Muscle layer of duodenum (tissue), 2 donors: ENCODE measurements at regions not wholly inside any gene's neighbourhood (a gene's known extent, or its start where the extent isn't known, plus 50 kb on each side); places are given as distances from the start of the nearest gene placed in this dataset.

ENCODE experiments used
- H3K27ac ChIP-seq: one replicate; pipeline ENCODE4 v1.7.0; 2013; ENCODE audit warnings: mild to moderate bottlenecking, low read length
- H3K27me3 ChIP-seq: one replicate; pipeline ENCODE4 v1.7.0; 2013; ENCODE audit warnings: low read depth, mild to moderate bottlenecking, control low read depth, low read length
- H3K36me3 ChIP-seq, 2 donors: one replicate each; pipeline ENCODE4 v1.7.0; 2013; ENCODE audit warnings: low read length in 2 of 2, control low read depth in 1 of 2, mild to moderate bottlenecking in 1 of 2; ENCODE audit not compliant: insufficient read depth in 2 of 2, control insufficient read depth in 1 of 2
- H3K4me1 ChIP-seq, 2 donors: one replicate each; pipeline ENCODE4 v1.7.0; 2013; ENCODE audit warnings: low read length in 2 of 2, mild to moderate bottlenecking in 2 of 2, control low read depth in 1 of 2, moderate library complexity in 1 of 2; ENCODE audit not compliant: insufficient read depth in 2 of 2, control insufficient read depth in 1 of 2
- H3K4me3 ChIP-seq, 2 donors: one replicate each; pipeline ENCODE4 v1.7.0; 2013; ENCODE audit warnings: low read length in 2 of 2, low read depth in 1 of 2, mild to moderate bottlenecking in 1 of 2
- H3K9me3 ChIP-seq, 2 donors: one replicate each; pipeline ENCODE4 v1.7.0; 2013; ENCODE audit warnings: low read length in 2 of 2, control low read depth in 1 of 2, mild to moderate bottlenecking in 1 of 2; ENCODE audit not compliant: control insufficient read depth in 1 of 2
- donor health status: healthy.

DNA sequence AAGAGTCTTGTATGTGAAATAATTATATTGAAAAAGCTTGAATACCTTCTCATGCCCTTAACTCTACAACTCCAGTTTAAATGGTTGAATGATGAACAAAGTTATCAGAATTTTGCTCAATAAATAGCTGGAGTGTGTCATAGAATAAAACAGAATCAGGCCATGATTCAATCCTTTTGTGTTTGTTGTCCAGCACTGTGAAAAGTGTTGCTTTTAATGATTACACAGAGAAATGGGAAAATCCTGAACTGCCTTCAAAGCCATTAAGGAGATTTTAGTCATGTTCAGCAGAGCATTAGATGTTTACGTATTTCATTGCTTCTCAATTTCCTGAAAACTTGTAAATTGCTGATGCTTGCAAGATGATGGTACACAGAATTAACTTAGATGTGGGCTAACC is 262.9 kb upstream of the BTBD3 start:
- no peaks in the 10 kb centered on the region for H3K36me3 ChIP-seq
- H3K27me3 ChIP-seq, result no peaks in the 10 kb centered on the region
- H3K27ac ChIP-seq, result no peak overlapping the region
- no peaks in the 10 kb centered on the region for H3K4me1 ChIP-seq
- H3K9me3 ChIP-seq, result no peaks in the 10 kb centered on the region
- H3K4me3 ChIP-seq, result no peak overlapping the region

DNA sequence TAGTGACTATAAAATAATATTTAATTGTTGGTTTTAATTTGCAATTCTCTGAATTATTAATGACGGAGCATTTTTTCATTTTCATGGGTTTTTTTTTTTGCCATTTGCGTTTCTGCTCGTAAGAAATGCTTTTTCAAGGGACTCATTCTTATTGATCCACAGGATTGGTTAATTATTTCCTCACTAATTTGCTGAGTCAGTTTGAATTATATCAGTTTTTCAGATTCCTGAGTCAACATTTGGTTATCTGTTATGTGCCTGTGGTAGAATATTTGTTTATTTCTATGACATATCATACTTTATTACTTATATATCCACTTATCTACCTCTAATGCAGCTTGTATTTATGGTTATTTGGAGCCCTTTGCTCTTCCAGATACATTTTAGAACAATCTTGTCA is 257.0 kb upstream of the BTBD3 start:
- Histone ChIP-seq H3K27ac (no peak overlapping the region), H3K36me3 (no peaks in the 10 kb centered on the region), H3K9me3 (no peaks in the 10 kb centered on the region), H3K27me3 (no peaks in the 10 kb centered on the region), H3K4me3 (no peak overlapping the region), H3K4me1 (no peaks in the 10 kb centered on the region)

DNA sequence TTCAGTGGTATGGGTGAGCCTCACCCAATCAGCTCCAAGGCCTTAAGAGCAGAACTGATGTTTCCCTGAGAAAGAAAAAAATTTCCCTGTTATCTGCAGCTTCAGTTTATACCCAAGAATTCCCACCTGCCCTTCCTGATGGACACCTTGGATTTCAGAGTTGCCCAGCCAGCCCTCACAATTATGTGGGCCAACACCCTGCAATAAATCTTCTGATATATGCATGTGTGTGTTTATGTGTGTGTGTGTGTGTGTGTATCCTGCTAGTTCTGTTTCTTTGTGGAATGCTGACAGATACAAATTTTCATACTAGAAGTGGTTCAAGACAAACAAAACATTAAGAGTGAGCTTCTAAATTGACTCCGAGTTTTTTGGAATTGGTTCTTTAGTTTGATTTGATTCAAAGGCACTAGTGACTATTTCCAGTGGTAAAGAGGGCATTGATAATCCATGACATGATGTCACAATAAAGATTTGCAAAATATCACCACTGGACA is 246.6 kb upstream of the BTBD3 start:
- H3K27ac ChIP-seq, result no peak overlapping the region
- no peaks in the 10 kb centered on the region for H3K27me3 ChIP-seq
- H3K36me3 ChIP-seq, result no peaks in the 10 kb centered on the region
- H3K4me1 ChIP-seq, result no peaks in the 10 kb centered on the region
- H3K4me3 ChIP-seq, result no peak overlapping the region
- no peaks in the 10 kb centered on the region for H3K9me3 ChIP-seq

DNA sequence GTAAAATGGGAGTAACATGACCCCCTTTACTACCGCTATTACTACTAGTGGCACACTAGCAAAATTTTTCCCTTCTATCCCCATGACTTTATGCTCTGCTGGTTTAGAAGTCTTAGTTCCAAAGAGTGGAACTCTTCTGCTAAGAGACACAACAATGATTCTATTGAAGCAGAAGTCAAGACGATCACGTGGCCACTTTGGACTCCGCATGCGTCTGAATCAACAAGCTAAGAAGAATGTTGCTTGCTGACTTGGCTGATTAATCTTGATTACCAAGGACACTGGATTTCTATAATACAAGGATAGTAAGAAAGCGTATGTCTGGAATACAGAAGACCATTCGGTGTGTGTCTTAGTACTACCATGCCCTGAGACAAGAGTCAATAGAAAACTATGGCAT is 244.7 kb upstream of the BTBD3 start:
- H3K27me3 ChIP-seq, result no peaks in the 10 kb centered on the region
- no peaks in the 10 kb centered on the region for H3K4me1 ChIP-seq
- H3K27ac ChIP-seq, result no peak overlapping the region

DNA sequence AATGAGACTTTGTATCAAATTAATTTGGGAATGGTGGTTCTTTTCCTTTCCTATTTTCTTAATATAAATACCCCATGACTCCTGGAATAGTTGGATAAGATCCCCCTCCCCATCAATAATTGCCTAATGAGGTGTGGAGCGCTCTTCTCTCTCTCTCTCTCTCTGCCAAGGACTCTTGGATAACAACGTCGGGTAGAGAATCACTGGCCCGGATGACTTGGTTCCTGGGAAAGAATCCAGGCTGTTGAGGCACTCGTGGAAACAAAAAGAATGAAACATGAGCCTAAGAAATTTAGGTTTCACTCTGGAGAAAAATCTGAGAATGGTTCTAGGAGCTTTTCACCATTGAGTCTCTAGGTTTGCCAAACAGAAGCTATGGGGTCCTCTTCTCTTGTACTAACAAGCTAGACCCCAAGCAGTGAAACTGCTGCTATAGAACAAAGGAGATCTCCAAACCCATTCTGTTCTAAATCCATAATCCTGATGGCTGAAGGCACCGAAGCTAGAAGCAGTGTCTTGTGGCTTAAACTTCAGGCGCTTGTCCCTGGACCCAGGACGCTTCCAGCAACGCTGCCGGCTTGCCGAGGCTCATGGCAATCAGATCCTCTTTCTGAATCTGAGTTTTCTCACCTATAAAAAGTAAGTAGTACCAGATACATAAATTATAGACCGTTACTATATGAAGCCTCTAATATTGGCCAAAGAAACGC is 241.6 kb upstream of the BTBD3 start:
- no peak overlapping the region for H3K27ac ChIP-seq
- no peaks in the 10 kb centered on the region for H3K4me1 ChIP-seq
- H3K27me3 ChIP-seq, result no peaks in the 10 kb centered on the region
- no peaks in the 10 kb centered on the region for H3K9me3 ChIP-seq
- H3K36me3 ChIP-seq, result no peaks in the 10 kb centered on the region
- no peak overlapping the region for H3K4me3 ChIP-seq

More for the DNA sequence above, 244.7 kb upstream of the BTBD3 start:
- Histone ChIP-seq H3K4me3 (no peak overlapping the region), H3K9me3 (no peaks in the 10 kb centered on the region), H3K36me3 (no peaks in the 10 kb centered on the region)

DNA sequence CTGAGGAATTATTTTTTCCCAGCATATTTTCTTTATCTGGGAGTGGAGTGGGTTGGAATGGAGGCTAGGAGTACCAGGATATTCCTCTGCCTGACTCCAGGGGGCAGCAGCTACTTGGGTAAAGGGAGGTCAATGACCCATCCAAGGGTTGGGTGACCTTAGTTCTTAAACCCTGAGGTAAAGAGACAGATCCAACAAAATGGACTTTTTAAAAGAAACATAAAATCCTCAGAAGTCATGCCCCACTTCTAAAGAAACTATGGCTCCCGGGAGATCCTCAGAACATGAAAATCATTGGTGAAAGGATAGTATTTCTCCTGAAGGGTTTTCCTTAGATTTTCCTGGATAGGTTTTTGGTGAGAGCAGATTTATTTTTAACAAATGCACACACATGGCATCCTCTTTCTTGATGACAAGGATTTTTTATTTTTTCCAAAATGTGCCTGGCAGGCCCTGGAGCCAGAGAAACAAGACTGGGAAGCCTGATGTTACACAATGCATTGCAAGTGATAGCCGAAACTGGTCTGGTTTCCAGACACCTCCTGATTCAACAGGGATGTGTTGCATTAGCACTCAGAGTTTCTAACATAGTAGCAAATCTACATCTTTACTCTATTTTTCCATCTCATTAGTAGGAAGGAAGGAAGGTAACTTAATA is 240.9 kb upstream of the BTBD3 start:
- Histone ChIP-seq H3K4me1 (no peaks in the 10 kb centered on the region), H3K9me3 (no peaks in the 10 kb centered on the region), H3K27me3 (no peaks in the 10 kb centered on the region), H3K36me3 (no peaks in the 10 kb centered on the region), H3K27ac (no peak overlapping the region), H3K4me3 (no peak overlapping the region)

DNA sequence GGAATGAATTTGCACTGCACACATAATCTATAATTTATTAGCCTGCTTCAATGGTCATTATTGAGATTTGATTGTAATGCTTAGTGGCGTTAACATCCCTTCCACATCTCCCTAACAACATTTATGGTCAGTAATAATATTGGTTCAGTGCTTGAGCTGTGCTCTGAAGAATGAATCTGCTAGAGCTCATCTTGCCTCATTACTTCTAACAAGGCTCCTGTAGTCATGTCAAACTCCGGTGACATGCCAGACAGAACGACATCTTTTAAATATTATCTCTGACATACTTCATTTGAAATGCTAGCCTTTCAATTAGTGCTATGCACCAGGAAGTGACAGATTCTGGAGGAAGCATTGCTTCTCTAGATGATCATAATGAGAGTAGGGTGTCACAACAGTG is 240.3 kb upstream of the BTBD3 start:
- Histone ChIP-seq H3K36me3 (no peaks in the 10 kb centered on the region), H3K4me3 (no peak overlapping the region), H3K9me3 (no peaks in the 10 kb centered on the region), H3K27ac (no peak overlapping the region), H3K4me1 (no peaks in the 10 kb centered on the region), H3K27me3 (no peaks in the 10 kb centered on the region)

DNA sequence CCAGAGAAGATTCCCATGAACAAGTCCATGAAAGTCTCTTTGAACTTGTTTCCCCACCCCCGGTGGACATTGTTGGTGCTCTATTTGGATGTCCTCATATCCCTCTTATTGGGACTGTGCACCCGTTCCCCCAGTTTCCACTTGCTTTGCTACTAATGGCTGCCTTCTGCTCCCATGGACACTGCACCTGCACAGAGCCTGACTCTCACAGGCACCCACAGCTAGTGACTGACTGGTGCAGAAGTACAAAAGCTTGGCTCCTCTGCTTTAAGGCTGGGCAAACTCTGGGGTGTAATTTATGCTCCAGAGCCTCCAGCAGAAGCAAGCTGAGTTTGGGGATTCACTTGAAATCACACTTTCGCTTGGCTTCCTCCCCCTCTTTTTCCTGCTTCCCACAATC is 239.9 kb upstream of the BTBD3 start:
- no peaks in the 10 kb centered on the region for H3K9me3 ChIP-seq
- H3K27me3 ChIP-seq, result no peaks in the 10 kb centered on the region

DNA sequence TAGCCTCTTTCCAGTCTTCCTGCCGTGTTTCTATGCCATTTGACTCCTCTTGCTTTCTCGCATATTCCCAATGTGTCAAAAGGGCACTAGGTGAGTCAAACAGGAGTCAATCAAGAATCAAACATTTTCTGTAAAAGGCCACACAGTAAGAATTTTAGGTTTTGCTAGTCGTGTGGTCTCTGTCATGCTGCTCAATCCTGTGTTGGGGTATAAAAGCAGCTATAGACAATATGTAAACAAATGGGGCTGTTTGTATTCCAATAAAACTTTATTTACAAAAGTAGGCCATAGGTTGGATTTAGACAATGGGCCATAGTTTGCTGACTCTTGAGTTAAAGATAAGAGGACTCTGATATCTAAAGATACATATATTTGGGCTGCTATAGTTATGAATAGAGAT is 235.4 kb upstream of the BTBD3 start:
- no peaks in the 10 kb centered on the region for H3K9me3 ChIP-seq
- H3K36me3 ChIP-seq, result no peaks in the 10 kb centered on the region
- no peaks in the 10 kb centered on the region for H3K27me3 ChIP-seq

More for the DNA sequence above, 239.9 kb upstream of the BTBD3 start:
- Histone ChIP-seq H3K36me3 (no peaks in the 10 kb centered on the region), H3K4me1 (no peaks in the 10 kb centered on the region), H3K4me3 (no peak overlapping the region), H3K27ac (no peak overlapping the region)

DNA sequence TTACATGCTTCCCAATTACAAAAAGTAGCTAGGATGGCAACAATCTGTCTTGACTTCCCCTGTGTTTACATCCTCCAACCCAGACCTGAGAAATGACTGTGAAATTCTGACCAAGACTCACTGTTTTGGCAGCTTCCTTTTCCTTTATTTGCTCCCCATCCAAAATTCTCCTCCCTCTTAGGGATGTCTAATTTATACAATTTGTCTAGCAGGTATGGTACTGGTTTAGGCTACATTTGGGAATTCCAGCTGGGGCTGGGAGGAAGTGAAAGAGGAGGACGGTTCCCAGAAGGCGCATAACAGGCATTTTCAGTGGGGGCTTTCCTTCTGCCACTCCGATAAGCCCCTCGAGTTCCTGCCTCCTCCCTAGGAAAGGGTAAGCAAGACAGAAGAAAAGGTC is 231.5 kb upstream of the BTBD3 start:
- Histone ChIP-seq H3K9me3 (no peaks in the 10 kb centered on the region), H3K36me3 (no peaks in the 10 kb centered on the region), H3K4me1 (no peaks in the 10 kb centered on the region), H3K27ac (no peak overlapping the region), H3K27me3 (no peaks in the 10 kb centered on the region), H3K4me3 (no peak overlapping the region)

More for the DNA sequence above, 235.4 kb upstream of the BTBD3 start:
- H3K4me3 ChIP-seq, result no peak overlapping the region
- H3K27ac ChIP-seq, result no peak overlapping the region
- H3K4me1 ChIP-seq, result no peaks in the 10 kb centered on the region

DNA sequence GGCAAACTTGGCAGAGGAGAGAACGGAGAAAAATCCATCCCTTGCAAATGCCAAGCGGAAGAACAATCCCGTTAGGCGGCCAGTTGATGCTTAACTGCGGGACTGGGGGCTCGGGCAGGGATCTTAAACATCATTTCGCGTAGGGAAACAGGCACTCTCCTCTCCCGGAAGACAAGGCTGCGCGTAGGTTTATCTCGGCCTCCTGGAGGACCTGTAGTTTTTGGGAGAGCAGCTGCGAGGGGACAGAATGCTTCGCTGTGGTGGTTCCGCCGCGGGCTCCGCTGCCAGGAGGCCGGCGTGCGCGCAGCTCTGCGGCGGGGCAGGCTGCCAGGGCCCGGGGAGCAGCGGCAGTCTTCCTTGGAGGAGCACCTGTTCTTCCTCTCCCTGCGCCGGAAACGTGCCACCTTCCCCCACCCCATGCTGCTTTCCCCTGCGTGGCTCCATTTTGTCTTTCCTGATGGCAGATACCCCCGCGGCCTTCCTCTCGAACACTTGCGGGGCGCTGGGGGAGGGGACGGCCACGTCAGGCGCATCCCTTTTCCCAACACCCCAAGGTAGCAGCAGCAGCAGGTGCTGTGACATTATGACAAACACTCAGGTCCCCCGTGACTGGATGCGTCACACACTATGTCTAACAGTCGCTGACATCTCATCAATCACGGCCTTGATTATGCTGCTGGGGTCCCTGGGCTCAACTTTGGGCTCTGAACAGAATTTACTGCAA is 230.7 kb upstream of the BTBD3 start:
- Histone ChIP-seq H3K27me3 (no peaks in the 10 kb centered on the region), H3K4me3 (peak overlapping the region; percentile 26 to 62), H3K36me3 (no peaks in the 10 kb centered on the region), H3K27ac (no peak overlapping the region), H3K9me3 (no peaks in the 10 kb centered on the region), H3K4me1 (no peaks in the 10 kb centered on the region)
